Liver (tissue), 7 donors: ENCODE measurements at regions not wholly inside any gene's neighbourhood (a gene's known extent, or its start where the extent isn't known, plus 50 kb on each side); places are given as distances from the start of the nearest gene placed in this dataset.
"Not testable (repeated sequence)": the region's sequence is repeated elsewhere in the genome, so short reads cannot be mapped to it uniquely, and the experiment has no call there.

Experiments
- DNase-seq: peaks from one replicate; pipeline ENCODE4 v3.0.0-alpha.2; 2017; ENCODE audit warnings: low spot score
- H3K27ac ChIP-seq, 2 donors: one replicate each; pipeline ENCODE4 v1.7.0; 2013; ENCODE audit warnings: inconsistent platforms in 2 of 2, low read length in 2 of 2, control low read depth in 1 of 2, low read depth in 1 of 2, mild to moderate bottlenecking in 1 of 2
- H3K27me3 ChIP-seq, 4 donors: one replicate each; pipeline versions ENCODE4 v1.6.1 to v1.7.0; 2013; ENCODE audit warnings: low read length in 3 of 4, inconsistent platforms in 1 of 4, mild to moderate bottlenecking in 1 of 4, moderate library complexity in 1 of 4; ENCODE audit not compliant: control insufficient read depth in 4 of 4, insufficient read depth in 4 of 4
- H3K36me3 ChIP-seq, 4 donors: one replicate each; pipeline versions ENCODE4 v1.6.1 to v1.7.0; 2013; ENCODE audit warnings: low read length in 3 of 4, mild to moderate bottlenecking in 3 of 4, low read depth in 1 of 4, moderate library complexity in 1 of 4; ENCODE audit not compliant: control insufficient read depth in 4 of 4, insufficient read depth in 3 of 4
- H3K4me1 ChIP-seq, 4 donors: one replicate each; pipeline versions ENCODE4 v1.6.1 to v1.7.0; 2013; ENCODE audit warnings: low read length in 3 of 4, mild to moderate bottlenecking in 3 of 4, moderate library complexity in 1 of 4; ENCODE audit not compliant: control insufficient read depth in 4 of 4, insufficient read depth in 4 of 4
- H3K4me3 ChIP-seq, 3 donors: one replicate each; pipeline versions ENCODE4 v1.6.1 to v1.7.0; 2013; ENCODE audit warnings: low read length in 3 of 3, control low read depth in 1 of 3, low read depth in 1 of 3, mild to moderate bottlenecking in 1 of 3
- H3K9ac ChIP-seq, 2 donors: one replicate each; pipeline ENCODE4 v1.7.0; 2013; ENCODE audit warnings: low read length in 2 of 2, mild to moderate bottlenecking in 2 of 2, moderate library complexity in 2 of 2, control low read depth in 1 of 2, low read depth in 1 of 2
- H3K9me3 ChIP-seq, 4 donors: one replicate each; pipeline versions ENCODE4 v1.6.1 to v1.7.0; 2013; ENCODE audit warnings: low read length in 3 of 4; ENCODE audit not compliant: control insufficient read depth in 4 of 4
- HNF4A ChIP-seq, 2 donors: conservative IDR thresholded peaks; 2 replicates each; pipeline ENCODE4 v1.6.1; 2016; ENCODE audit warnings: antibody characterized with exemption in 2 of 2, mild to moderate bottlenecking in 2 of 2
- RXRA ChIP-seq, 2 donors: IDR thresholded peaks; 2 replicates each; pipeline ENCODE4 v1.6.1; 2017 to 2018; ENCODE audit warnings: antibody characterized with exemption in 2 of 2, mild to moderate bottlenecking in 1 of 2
- SP1 ChIP-seq: IDR thresholded peaks from 2 replicates; pipeline ENCODE4 v1.6.1; 2018; ENCODE audit warnings: antibody characterized with exemption, mild to moderate bottlenecking
- WGBS: extraction: QIAGEN DNeasy Blood & Tissue Kit; methylation state at CpG from one replicate; pipeline ENCODE4 v1.1.7; 2013; 5-methylcytosine and 5-hydroxymethylcytosine counted together
- donor health status: healthy.
- donor health status: healthy.
- donor health status: healthy.
- donor health status: healthy.

GRCh38 chr17:20654575-20654974 is 75.1 kb downstream of the CDRT15L2 start:
- 75% methylated on average over 8 of the region's 12 CpGs for WGBS
- H3K27ac ChIP-seq: not testable (repeated sequence)

GRCh38 chr17:20665103-20665955 is 85.8 kb downstream of the CDRT15L2 start:
- H3K27me3 ChIP-seq, H3K9ac ChIP-seq: not testable (repeated sequence)

More at GRCh38 chr17:20654575-20654974, 75.1 kb downstream of the CDRT15L2 start:
- H3K27me3 ChIP-seq, H3K9me3 ChIP-seq, H3K4me1 ChIP-seq, H3K9ac ChIP-seq, DNase-seq, H3K4me3 ChIP-seq, H3K36me3 ChIP-seq: not testable (repeated sequence)

GRCh38 chr17:20666689-20667088 is 87.2 kb downstream of the CDRT15L2 start:
- 83% methylated on average over 6 of the region's 6 CpGs for WGBS
- not testable (repeated sequence) for H3K9ac ChIP-seq, H3K36me3 ChIP-seq, H3K27ac ChIP-seq, H3K4me3 ChIP-seq, H3K4me1 ChIP-seq, DNase-seq, H3K9me3 ChIP-seq, H3K27me3 ChIP-seq

More at GRCh38 chr17:20665103-20665955, 85.8 kb downstream of the CDRT15L2 start:
- DNase-seq, H3K27ac ChIP-seq, H3K36me3 ChIP-seq, H3K9me3 ChIP-seq, H3K4me3 ChIP-seq, H3K4me1 ChIP-seq: not testable (repeated sequence)
- peak; percentile 53 to 58 for TF ChIP-seq RXRA (IDR thresholded peaks at IDR 0.05)
- peak; percentile 19 for TF ChIP-seq SP1
- TF ChIP-seq HNF4A (conservative IDR thresholded peaks at IDR 0.05): peak; percentile 39 to 46
- 28% methylated on average over 4 of the region's 6 CpGs for WGBS

- H3K36me3 ChIP-seq, H3K4me1 ChIP-seq, H3K4me3 ChIP-seq, DNase-seq, H3K9ac ChIP-seq, H3K27ac ChIP-seq, H3K9me3 ChIP-seq, H3K27me3 ChIP-seq: not testable (repeated sequence)
- 70% methylated on average over 2 of the region's 2 CpGs for WGBS
Measured at GRCh38 chr17:20667712-20668111, 88.2 kb downstream of the CDRT15L2 start.

GRCh38 chr17:20668316-20668715 is 88.8 kb downstream of the CDRT15L2 start:
- H3K27me3 ChIP-seq, H3K36me3 ChIP-seq, H3K27ac ChIP-seq, H3K9me3 ChIP-seq, H3K4me3 ChIP-seq, H3K4me1 ChIP-seq, H3K9ac ChIP-seq, DNase-seq: not testable (repeated sequence)
- WGBS: 52% methylated on average over 4 of the region's 4 CpGs

GRCh38 chr17:20668868-20669267 is 89.3 kb downstream of the CDRT15L2 start:
- H3K9me3 ChIP-seq, H3K27me3 ChIP-seq, DNase-seq, H3K9ac ChIP-seq, H3K27ac ChIP-seq, H3K36me3 ChIP-seq, H3K4me3 ChIP-seq, H3K4me1 ChIP-seq: not testable (repeated sequence)

- not testable (repeated sequence) for H3K36me3 ChIP-seq, H3K27ac ChIP-seq, H3K4me3 ChIP-seq, H3K9me3 ChIP-seq, H3K27me3 ChIP-seq, H3K9ac ChIP-seq, DNase-seq, H3K4me1 ChIP-seq
- WGBS: 100% methylated on average over 1 of the region's 3 CpGs
Measured at GRCh38 chr17:20670506-20670905, 91.0 kb downstream of the CDRT15L2 start.

GRCh38 chr17:20674374-20674773 is 94.8 kb downstream of the CDRT15L2 start:
- H3K9me3 ChIP-seq, H3K9ac ChIP-seq, H3K4me3 ChIP-seq, H3K4me1 ChIP-seq, H3K27ac ChIP-seq, H3K27me3 ChIP-seq, DNase-seq, H3K36me3 ChIP-seq: not testable (repeated sequence)
- 85% methylated on average over 2 of the region's 2 CpGs for WGBS
